ACHN (cell line): ENCODE measurements at regions not wholly inside any gene's neighbourhood (a gene's known extent, or its start where the extent isn't known, plus 50 kb on each side); places are given as distances from the start of the nearest gene placed in this dataset.

Source experiments
- DNase-seq: peaks from one replicate; pipeline ENCODE4 v3.0.0-alpha.2; 2015
- in situ Hi-C: cut with HindIII; loops from 2 replicates; pipeline ENCODE4 v1.10.0; 2017; ENCODE audit warnings: low sequenced_read_pairs, low pct_ligation_motif_present, low pct_unique_long_range_greater_than_20kb

DNA sequence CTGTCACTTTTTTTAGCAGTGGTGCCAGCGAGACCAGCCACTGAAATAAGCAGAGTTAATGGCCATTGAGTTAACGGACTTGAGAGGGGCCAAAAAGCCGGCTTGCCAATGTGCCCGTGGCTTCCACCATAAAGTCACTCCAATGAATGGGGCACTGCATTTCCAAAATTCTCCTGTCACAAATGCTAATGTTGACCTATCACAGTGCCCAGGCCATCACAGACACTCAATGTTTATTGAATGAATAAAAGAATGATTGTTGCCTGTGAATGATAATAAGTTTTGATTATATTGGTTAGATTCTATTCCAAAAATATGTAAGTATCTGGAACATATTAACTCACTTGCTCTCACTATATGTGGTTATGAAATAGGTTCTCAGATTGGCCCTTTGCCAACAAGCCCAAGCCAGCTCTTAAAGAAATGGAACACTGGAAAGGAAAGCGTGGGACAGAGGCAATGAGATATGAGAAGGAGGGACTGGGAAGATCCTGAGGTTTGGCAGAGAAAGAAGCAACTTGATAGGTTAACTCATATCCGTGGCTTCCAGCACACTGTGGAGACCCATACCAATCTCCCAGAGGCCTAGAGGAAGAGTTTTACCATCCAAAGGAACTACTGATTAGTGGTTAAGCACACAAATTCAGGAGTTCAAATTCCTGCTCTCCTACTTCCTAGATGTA lies 108.7 kb downstream of the BTG1 start:
- in situ Hi-C loops = no loop called here
- no peak for DNase-seq

DNA sequence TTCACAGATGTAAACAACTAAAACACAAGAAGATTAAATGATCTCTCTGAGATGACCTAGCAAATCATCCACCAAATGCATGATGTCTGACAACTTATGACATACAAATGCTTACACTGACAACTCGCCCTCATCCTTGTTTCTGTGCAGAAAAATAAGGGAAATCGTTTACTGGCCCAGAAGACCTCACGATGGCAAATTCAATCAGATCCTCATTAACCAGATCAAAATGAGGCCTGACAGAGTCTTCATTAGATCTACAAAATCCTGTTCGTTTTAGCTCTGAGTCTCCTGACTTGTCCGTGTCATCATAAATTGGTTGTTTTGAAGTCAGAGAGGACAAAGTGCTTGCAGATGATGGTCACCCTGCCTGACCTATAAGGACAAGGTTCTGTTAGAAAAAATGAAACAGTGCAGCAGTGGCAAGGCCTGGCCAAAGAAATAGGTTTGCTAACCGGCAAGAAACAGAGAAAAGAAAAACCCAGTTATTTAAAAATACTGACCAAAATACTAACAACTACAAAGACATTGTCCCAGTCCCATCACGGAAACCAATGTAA lies 109.5 kb downstream of the BTG1 start:
- DNase-seq = no peak
- in situ Hi-C loops = no loop called here

DNA sequence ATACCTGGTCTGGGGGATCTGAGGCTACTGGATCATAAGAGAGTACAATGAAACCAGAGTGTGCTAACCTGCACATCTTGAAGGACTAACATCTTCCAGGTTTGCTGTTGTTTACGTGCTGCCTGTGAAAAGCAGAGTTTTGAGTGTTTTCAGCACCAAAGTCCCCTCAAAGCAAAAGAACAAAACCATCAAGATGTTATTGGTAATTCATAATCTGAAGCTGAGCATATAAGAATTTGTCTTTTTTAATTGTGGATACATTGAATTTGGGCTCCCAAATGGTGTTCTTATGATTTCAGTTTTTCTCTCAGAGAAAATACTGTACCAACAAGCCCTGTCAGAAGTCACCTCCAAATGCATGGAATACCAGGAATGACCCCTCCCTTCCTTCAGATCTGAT lies 110.2 kb downstream of the BTG1 start:
- no peak for DNase-seq
- in situ Hi-C loops = no loop called here

DNA sequence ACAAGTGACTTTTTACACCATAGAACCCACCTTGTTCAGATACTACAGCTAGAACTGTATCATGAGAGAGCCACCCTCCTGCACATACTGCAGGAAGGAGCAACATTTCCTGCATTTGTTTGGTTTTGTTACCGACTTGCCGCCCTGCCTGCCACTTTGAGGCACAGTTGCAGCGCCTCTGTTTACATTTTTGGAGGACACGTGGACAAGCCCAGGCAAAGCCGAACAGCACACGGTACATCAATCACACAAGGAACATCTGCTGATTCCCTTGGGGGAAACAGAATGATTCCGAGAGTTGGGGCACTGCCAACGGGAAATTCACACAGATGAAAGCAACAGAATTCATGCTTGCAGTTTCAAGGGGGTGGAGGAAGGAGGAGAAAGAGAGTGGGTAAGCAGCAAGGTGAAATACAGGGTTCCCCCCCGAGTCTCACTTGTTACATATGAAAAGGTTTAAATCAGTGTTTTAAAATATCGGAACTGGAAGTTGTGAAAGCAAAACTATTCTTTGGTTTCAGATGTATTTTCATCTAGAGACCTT lies 110.7 kb downstream of the BTG1 start:
- DNase-seq = peak; percentile 25
- in situ Hi-C loops = no loop called here

DNA sequence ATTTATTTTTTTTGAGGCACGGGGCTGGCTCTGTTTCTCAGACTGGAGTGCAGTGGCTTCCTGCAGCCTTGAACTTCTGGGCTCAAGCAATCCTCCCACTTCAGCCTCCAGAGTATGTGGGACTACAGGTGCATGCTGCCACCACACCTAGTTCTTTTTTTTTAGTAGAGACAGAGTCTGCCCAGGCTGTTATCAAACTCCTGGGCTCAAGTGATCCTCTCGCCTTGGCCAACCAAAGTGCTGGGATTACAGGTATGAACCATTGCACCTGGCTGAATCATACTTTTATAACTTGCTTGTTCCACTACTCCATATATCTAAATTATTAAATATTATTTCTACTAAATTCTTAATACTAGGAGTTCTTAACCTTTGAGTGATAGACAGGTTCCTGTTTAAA lies 111.6 kb downstream of the BTG1 start:
- in situ Hi-C loops = no loop called here

DNA sequence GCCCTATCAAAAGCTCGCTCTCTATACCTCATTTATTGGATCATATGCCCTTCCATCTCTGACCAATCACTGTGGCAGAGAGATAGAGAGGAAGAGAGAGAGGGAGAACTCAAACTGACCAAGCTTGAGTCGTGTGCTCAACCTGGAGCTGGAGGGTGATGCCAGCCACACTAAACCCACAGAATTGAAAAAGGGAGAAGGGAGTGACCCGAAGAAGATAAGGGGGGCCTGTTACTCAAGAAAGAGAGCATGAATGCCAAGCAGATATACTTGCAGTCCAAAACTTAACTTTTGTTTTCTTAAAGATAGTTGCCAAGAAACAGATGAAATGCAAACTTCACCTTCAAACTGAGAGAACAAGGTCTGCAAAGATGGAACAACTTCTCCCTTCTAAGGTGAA lies 112.7 kb downstream of the BTG1 start:
- no peak for DNase-seq
- in situ Hi-C loops = no loop called here

More for the DNA sequence above, 111.6 kb downstream of the BTG1 start:
- DNase-seq = no peak

DNA sequence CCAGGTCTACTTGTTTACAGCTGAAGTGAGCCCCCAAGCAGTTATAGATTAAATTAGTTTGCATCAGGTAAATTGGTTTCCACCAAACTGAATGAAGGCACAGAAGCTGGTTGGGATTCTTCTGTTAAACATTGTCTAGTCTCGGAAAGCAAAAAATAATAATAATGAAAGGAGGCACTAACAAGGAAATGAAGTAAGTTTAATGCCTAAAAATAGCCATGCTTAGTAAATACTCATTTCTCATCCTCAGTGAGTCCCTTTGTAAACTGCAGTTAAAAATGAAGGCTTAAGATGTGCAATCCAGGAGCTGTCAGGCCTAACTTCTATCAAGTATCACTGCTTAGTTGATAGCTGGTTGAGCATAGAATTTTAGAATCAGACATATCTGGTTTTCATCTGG lies 113.5 kb downstream of the BTG1 start:
- in situ Hi-C loops = no loop called here
- DNase-seq = no peak

DNA sequence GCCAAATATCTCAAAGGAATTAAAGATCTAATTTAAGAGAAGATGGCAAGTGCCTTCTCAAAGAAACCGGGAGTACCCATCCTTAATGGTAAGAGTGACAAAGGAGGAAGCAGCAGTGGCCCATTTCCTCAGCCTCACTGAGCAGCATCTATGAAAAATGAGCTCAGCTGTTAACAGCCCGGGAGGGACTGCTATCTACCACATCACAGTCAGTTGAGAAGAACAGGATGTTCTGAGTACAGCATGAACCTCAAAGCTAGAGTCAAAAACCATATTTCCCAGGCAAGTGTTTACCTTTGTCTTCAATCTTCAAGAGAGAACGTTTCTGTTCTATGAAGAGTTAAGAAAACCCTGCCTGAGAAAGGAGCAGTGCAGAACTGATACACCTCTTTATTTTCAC lies 115.0 kb downstream of the BTG1 start:
- DNase-seq = no peak
- in situ Hi-C loops = no loop called here

DNA sequence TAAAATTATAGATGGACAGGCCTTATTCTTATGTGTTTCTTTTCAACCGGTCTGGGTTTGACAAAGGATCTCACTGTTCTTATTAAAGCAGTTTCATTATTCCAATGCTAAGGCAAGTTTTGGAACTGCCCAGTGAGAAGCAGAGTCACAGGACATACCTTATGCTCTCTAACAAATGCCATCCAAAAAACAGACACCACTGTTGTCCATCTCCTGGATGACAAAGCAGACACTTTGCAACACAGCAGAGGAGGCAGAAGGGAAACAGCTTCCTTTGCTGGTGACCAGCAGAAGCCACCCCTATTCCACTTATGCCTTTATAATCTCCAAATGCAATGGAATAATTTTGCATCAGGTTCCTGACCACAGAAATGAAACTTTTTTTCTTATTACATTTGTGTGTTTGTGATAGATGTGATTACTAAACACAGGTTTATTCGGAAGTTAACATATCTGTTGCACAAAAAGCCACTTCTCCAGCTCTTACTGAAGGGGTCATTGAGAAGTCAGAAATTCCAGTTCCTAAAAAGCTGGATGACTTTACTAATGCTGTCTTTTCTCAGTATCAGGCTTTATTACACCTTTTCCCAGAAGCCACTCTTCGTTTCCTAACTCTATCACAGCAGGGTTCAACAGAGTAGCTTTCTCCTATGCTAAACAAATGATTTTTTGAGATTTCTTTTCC lies 115.6 kb downstream of the BTG1 start:
- in situ Hi-C loops = no loop called here

DNA sequence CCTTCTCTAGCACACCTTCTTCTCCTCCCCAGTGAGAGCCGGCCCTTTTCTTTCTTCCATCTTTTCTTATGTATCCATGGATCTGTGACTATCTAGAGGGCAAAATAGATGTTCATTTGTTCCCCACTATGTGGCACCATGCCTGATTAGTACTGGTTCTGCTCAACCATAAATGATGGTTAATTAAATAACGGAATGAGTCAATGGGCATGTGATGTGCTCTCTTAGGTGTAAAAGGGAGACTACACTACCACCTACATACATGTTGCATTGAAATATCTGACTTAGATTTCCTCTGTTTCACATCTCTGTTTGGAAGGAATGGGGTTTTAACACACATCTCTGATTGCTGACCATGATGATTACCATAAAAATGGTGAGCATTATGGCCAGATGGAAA lies 116.5 kb downstream of the BTG1 start:
- no peak for DNase-seq
- in situ Hi-C loops = no loop called here

More for the DNA sequence above, 115.6 kb downstream of the BTG1 start:
- no peak for DNase-seq

DNA sequence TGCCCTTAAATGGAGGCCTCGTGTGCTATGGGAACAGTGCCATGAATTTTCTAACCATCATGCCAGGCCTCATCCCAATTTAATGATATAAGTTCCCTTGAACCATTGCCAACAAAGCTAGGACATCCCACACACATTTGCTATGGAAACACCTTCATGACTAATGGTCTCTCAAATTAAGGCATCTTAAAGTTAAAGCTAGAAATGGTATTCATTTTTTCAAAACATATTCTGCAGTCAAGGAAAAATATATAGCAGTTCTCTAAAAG lies 117.3 kb downstream of the BTG1 start:
- DNase-seq = no peak
- in situ Hi-C loops = no loop called here

DNA sequence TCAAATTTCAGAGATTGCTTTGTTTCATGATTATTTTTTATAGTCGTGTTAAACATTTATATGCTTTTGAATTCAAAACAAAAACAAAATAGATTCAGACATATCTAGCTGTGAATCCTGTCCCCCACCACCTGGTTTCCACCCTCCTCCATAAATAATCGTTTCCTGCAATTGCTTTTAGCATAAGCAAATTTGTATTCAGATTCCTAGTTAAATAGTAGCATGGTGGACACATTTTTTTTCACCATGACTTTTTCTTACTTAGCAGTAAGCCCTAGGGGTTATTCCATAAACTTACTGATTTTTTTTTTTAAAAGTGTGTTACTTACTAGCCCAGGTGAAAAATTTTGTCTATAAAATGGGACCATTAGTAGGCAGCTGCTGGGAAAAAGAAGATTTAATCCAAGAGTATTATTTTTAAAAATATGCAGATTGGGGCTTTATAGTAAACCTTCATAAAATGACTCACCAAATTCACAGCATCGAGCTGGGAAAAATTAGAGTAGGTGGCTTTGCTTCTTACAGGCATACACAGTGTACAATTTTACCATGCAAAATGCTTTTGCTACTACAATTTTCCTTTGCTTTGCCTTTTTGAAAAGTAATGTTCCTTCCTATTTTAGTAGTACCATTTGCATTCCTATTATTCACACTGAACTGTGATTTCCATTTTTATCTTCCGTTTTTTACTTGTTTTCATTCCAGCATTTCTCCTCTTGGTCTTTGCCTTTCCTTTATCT lies 117.8 kb downstream of the BTG1 start:
- in situ Hi-C loops = no loop called here
- DNase-seq = no peak

DNA sequence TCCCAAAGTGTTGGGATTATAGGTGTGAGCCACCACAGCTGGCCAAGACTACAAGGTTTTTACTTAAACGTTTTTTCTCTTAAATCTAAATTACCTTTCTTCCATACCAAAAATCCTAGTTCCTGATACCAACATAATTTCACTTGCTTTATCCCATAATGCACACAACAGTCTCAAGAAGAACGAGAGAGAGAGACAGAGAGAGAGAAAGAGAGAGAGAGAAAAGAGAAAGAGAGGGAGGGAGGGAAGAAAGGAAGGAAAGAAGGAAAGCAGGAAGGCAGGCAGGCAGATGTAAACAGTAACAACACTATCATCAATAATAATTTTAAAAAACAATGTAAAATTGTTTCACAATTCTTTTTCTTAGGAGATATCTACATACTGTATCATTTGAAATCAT lies 118.4 kb downstream of the BTG1 start:
- DNase-seq = no peak
- in situ Hi-C loops = no loop called here

DNA sequence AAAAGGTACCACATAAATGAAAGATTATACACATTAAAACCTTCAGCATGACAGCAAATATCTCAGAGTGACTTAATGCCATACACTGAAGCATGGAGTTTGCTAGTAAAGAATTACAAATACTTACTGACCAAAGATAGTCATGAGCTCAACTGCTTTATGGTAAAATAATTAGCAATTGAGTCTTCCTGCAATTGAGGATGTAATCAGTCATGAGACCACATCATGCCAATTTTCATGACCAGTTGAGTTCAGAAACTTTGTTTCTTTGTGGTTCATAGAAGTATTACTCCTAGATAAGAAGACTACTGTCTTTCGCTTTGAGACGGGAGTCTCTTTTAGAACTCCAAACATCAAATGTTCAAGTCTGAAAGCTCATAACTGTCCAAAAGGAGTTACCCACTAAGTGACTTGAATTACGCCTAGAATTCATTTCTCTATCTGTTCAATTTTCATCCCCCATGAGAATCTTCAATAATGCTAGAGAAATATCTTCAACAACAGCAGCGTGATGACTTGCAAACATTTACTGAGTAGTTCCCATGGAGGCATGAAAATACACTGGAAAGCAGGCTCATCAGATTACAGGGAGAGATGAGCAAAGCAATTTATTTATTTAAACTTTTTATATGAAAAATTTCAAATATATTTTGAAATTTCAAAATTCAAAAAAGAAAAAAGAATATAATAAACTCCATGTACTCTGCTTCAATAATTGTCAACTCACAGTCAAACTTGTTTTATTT lies 120.0 kb downstream of the BTG1 start:
- in situ Hi-C loops = no loop called here
- DNase-seq = no peak

DNA sequence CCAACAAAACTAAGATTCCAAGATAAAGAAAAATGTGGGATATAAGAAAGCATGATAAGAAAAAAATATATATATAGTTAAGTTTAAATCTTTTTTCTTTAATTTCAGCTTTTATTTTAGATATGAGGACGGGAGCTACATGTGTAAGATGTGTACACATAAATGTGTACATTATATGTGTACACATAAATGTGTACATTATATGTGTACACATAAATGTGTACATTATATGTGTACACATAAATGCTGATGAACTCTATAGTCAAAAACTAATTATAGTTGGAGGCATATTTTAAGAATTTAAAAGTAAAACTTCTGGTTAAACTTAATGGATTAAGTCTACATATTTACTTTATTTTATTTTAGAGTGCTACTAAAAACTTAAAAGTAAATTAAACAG lies 123.6 kb downstream of the BTG1 start:
- in situ Hi-C loops = no loop called here
- DNase-seq = no peak

DNA sequence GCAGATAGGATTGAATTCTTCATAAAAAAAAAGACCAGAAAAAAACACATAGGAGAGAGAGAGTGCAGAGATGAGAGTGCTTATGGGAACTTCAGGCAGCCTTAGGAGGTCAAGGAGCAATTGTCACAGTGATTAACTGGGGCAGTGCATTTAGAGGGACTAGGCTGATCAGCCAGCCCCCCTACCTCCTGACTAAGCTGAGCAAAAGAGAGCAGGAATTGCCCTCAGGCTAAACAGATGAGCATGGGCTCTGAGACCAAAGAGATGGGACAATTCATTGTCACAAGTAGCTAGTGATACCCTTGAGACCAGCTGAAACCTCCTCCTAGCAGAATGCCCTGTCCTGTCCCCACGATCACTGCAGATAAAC lies 124.0 kb downstream of the BTG1 start:
- in situ Hi-C loops = no loop called here

DNA sequence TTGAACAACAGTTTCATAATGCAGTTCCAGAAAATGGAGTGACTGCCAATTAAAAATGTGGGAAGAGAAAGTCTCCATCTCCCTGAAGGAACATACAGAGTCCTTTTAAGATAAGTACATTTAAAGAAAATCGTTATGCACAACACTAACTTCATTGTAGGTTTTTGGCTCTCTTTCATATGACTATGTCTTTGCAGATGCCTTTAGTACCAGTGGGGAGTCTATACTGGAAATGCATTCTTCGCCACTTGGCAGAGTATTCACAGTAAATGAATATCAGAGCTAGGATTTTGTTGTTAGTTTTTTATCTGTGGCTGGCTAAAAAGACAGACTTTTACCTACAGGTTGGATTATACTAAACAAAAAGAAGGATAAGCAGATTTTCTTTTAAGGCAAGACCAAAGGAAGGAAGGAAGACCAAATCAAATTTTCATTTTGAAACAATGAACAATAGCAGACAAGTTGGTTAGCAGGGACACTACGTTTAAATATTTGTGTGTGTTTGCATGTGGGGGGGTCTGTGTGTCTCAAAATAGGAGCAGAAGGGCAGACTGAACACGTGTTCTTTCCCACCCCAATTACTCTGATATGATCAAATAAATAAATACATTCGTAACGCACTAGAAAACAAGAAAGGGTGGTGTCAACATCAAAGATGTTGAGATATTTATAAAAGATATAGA lies 124.5 kb downstream of the BTG1 start:
- in situ Hi-C loops = no loop called here
- DNase-seq = no peak

More for the DNA sequence above, 124.0 kb downstream of the BTG1 start:
- DNase-seq = no peak

DNA sequence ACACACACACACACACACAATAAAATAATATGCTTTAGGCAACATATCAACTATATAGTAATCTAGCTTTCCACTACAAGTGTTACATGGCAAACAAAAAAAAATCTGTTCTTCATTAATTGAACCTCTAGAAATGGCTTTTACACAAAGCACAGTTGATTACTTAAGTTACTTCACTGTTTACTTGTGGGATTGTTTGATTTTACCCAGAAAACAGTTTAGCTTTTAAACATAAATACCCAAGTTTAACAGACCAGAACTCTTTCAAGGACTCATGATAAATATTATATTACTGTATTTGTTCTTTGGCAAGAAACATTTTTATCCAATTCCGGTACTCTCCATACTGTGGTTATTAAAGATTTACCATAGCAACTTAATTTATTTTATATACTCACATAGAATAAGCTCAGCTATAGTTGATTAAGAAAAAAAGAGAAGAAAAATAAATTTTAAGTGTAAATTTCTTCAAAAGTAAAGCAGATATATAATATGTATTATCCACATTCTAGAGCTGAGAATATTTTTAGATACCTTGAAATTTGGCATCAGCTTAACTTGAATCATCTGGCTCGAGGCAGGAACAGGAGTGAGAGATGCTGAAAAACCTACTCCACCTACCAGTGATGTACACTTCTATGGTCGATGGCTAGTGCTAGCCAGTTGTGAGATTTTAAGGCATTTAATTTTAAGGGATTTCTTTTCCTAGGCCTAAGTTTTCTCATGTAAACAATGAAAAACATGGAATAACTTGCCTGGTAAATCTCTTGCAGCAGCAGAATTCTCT lies 126.0 kb downstream of the BTG1 start:
- in situ Hi-C loops = no loop called here
- DNase-seq = no peak
